GM13976 (cell line): ENCODE measurements at regions not wholly inside any gene's neighbourhood (a gene's known extent, or its start where the extent isn't known, plus 50 kb on each side); places are given as distances from the start of the nearest gene placed in this dataset.
"Not testable (repeated sequence)": the region's sequence is repeated elsewhere in the genome, so short reads cannot be mapped to it uniquely, and the experiment has no call there.

Experiments used
- DNase-seq: peaks from one replicate; pipeline ENCODE4 v3.0.0; 2012; ENCODE audit warnings: low spot score
- CTCF ChIP-seq: IDR thresholded peaks from 2 replicates; pipeline ENCODE4 v1.5.1; 2012; ENCODE audit warnings: borderline replicate concordance, mild to moderate bottlenecking; ENCODE audit not compliant: insufficient read depth; ENCODE audit errors: extremely low read depth, missing control alignments, control extremely low read depth
- in situ Hi-C: fragments of 300-500 bp; cut with MboI; formaldehyde crosslinking; loops from one replicate; pipeline ENCODE4 v1.12.0; 2022; ENCODE audit warnings: low sequenced_read_pairs, mixed read lengths, inconsistent platforms; ENCODE audit not compliant: unreplicated experiment

- no peak for TF ChIP-seq CTCF
- in situ Hi-C loops = loop anchor here (25.0 kb wide), 1 partner anchor 1794 kb away; the partner anchor contains the start of gene BCL11A
- DNase-seq = no peak
Observed at GRCh38 chr2:58767828-58768714, 526.9 kb upstream of the FANCL start.

DNA sequence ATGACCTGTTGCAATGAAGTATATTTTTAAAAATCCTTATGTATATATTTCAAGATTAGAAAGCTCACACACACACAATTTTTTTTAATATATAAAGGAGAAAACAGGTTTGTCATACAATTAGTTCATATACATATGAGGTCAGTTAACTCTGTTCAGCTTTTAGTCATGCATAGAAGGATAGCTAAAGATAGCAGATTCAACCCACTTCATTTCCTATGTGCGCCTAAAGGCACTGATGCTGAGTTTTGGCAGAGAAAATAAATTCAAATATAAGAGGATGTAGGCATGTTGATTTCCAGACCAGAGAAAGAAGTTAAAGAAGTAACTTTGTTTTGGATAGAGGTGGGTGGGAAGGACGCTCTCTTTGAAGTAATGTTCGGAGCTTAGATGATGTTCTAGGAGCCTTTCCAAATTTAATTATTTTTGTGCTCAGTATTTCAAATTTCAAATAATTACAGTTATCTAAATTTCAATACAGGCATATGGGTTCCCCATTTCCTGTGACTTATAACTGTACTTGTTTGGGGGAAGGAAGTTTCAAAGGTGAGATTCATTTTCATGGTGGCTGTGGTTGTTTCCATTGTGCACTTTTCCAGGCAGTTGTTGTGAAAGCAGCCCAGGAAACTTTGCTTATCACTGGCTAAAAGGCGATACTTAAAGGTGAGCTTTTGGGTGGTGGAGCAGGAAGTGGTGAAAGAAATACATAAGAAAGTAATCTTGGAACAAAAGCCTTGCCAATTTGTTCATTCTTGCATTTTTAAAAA, 523.4 kb upstream of the FANCL start:
- in situ Hi-C loops = loop anchor here (25.0 kb wide), 1 partner anchor 1798 kb away; the partner anchor contains the start of gene BCL11A
- no peak for DNase-seq
- no peak for TF ChIP-seq CTCF

DNA sequence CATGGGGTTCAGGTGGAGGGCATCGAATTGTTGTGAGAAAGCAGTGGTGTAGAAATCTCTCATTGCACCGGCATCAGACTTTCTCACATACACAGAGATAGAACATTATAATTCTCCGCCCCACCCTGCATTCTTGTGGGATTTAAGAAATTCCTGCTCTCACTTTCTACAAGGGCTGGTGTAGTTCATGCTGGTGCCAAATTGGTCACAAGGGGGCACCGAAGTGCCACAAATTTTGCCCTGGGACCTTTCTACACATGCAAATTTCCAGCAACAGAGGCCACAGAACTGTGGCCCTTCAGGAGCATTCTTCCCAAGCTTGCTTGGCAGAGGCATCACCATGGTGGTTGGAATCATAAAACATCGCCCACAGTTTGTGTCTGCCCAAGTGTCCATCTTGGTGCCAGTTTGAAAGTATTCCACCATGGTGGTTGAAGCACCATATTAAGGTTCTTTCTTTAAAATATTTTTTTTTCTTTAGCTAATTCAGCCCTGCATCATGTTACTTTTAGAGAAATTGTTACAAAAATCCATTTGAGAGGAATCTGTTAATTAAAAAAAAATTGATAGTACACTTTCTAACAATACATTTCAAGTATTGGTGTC, 521.2 kb upstream of the FANCL start:
- TF ChIP-seq CTCF = peak; percentile 45
- DNase-seq = no peak
- in situ Hi-C loops = loop anchor here (25.0 kb wide), 1 partner anchor 1800 kb away; the partner anchor contains the start of gene BCL11A

- no peak for TF ChIP-seq CTCF
- in situ Hi-C loops = loop anchor here (25.0 kb wide), 1 partner anchor 1804 kb away; the partner anchor contains the start of gene BCL11A
- no peak for DNase-seq
Observed at GRCh38 chr2:58757971-58758370, 516.8 kb upstream of the FANCL start.

DNA sequence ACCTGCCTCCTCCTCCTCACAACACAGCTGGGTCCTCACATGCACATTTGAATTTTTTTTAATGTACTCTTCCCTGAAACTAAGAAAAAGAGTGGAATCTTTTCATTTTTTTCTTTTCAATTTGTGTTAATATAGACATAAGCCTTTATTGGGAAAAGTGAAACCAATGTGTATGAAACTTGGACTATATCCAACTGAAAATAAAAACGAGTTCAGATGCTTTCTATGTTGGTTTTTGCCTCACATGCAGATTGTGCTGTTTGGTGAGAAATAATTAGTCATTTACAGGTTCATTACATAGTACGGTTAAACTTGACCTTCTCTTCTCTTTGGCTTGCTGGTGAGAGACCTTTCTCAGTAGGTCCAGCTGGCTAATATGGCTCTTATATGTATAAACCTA, 515.2 kb upstream of the FANCL start:
- in situ Hi-C loops = loop anchor here (25.0 kb wide), 1 partner anchor 1806 kb away; the partner anchor contains the start of gene BCL11A
- TF ChIP-seq CTCF = no peak
- DNase-seq = no peak

DNA sequence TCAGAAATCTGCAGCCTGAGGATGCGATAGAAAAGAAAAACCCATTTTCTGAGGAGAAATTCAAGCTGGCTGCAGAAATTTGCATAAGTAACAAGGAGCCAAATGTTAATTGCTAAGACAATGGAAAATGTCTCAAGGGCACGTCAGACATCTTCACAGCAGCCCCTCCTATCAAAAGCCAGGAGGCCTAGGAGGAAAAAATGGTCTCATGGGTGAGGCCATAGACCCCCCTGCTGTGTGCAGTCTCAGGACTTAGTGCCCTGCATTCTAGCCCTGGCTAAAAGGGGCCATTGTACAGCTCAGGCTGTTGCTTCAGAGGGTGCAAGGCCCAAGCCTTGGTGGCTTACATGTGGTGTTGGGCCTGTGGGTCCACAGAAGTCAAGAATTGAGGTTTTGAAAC, 511.4 kb upstream of the FANCL start:
- in situ Hi-C loops = loop anchor here (25.0 kb wide), 1 partner anchor 1810 kb away; the partner anchor contains the start of gene BCL11A
- not testable (repeated sequence) for DNase-seq

- not testable (repeated sequence) for DNase-seq
- in situ Hi-C loops = loop anchor here (25.0 kb wide), 1 partner anchor 1811 kb away; the partner anchor contains the start of gene BCL11A
Observed at GRCh38 chr2:58751676-58752075, 510.6 kb upstream of the FANCL start.
